Ovary (tissue), 3 donors: ENCODE measurements at regions not wholly inside any gene's neighbourhood (a gene's known extent, or its start where the extent isn't known, plus 50 kb on each side); places are given as distances from the start of the nearest gene placed in this dataset.

ENCODE experiments used
- CTCF ChIP-seq, 3 donors: fragments of 450-650 bp in 2 of 3; fragments of 200-600 bp in 1 of 3; IDR thresholded peaks; one replicate each; pipeline versions ENCODE4 v1.5.1 to v1.8.0; 2016 to 2022; ENCODE audit warnings: antibody characterized with exemption in 3 of 3, mild to moderate bottlenecking in 1 of 3
- EP300 ChIP-seq: sonication (generic); formaldehyde crosslinking; IDR thresholded peaks from one replicate; pipeline ENCODE4 v1.6.1; 2017; ENCODE audit warnings: antibody characterized with exemption
- POLR2A ChIP-seq: fragments of 450-650 bp; IDR thresholded peaks from one replicate; pipeline ENCODE4 v1.6.1; 2017; ENCODE audit warnings: antibody characterized with exemption, mild to moderate bottlenecking, moderate library complexity
- donor health status: DM: no; HTN: no; CAD: no.

- TF ChIP-seq CTCF (IDR thresholded peaks at IDR 0.05) (no peak), POLR2A (no peak), EP300 (no peak)
Measured at GRCh38 chr4:35217331-35217730, 1027.0 kb downstream of the ARAP2 start.
